ENCODE measurements at regions not wholly inside any gene's neighbourhood (a gene's known extent, or its start where the extent isn't known, plus 50 kb on each side); places are given as distances from the start of the nearest gene placed in this dataset.

- no peak for DNase-seq (ENCODE audit: extremely low read depth, insufficient read length)
- H3K4me3 ChIP-seq (replicated peaks; ENCODE audit: low read depth, low read length) = no peak overlapping the region
Observed at GRCh38 chr5:164600929-164601535, 1095.6 kb downstream of the MAT2B start.

GRCh38 chr5:164608507-164608906 lies 1103.1 kb downstream of the MAT2B start:
- no peaks in the 10 kb centered on the region for H3K27me3 ChIP-seq (replicated peaks; ENCODE audit: control insufficient read depth, insufficient read depth, low read length)
- TF ChIP-seq CTCF (IDR thresholded peaks at IDR 0.05; ENCODE audit: insufficient read depth, low read length, poor library complexity, severe bottlenecking) = no peak
- H3K36me3 ChIP-seq (ENCODE audit: control insufficient read depth, insufficient read depth, low read length) = no peaks in the 10 kb centered on the region
- H3K4me3 ChIP-seq (replicated peaks; ENCODE audit: low read depth, low read length) = no peak overlapping the region
- no peak for DNase-seq (ENCODE audit: extremely low read depth, insufficient read length)

More at GRCh38 chr5:164600929-164601535, 1095.6 kb downstream of the MAT2B start:
- H3K36me3 ChIP-seq (ENCODE audit: control insufficient read depth, insufficient read depth, low read length) = no peaks in the 10 kb centered on the region
- H3K27me3 ChIP-seq (replicated peaks; ENCODE audit: control insufficient read depth, insufficient read depth, low read length) = no peaks in the 10 kb centered on the region
- no peak for TF ChIP-seq CTCF (IDR thresholded peaks at IDR 0.05; ENCODE audit: insufficient read depth, low read length, poor library complexity, severe bottlenecking)

DNA sequence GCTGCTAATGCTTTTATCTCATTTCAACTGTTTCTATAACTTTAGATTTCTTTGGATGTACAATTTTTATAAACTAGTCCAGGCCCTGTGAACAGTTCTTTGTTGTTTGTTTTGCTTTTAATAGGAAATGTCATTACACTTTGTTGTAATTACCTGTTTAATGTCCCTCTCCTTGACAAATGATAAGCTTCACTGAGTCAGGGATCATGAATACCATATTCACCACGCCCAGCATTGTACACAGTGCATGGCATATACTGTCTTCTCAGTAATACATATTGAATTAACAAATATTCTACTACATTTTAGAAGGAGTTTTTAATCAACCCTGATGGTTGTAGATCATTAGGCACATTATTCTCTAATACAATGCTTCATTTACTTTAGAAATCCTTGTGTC lies 1105.0 kb downstream of the MAT2B start:
- no peak overlapping the region for H3K4me3 ChIP-seq (replicated peaks; ENCODE audit: low read depth, low read length)
- no peaks in the 10 kb centered on the region for H3K36me3 ChIP-seq (ENCODE audit: control insufficient read depth, insufficient read depth, low read length)
- no peaks in the 10 kb centered on the region for H3K27me3 ChIP-seq (replicated peaks; ENCODE audit: control insufficient read depth, insufficient read depth, low read length)
- TF ChIP-seq CTCF (IDR thresholded peaks at IDR 0.05; ENCODE audit: insufficient read depth, low read length, poor library complexity, severe bottlenecking) = no peak
- no peak for DNase-seq (ENCODE audit: extremely low read depth, insufficient read length)

- TF ChIP-seq CTCF (IDR thresholded peaks at IDR 0.05; ENCODE audit: insufficient read depth, low read length, poor library complexity, severe bottlenecking) = no peak
- no peak for DNase-seq (ENCODE audit: extremely low read depth, insufficient read length)
- no peak overlapping the region for H3K4me3 ChIP-seq (replicated peaks; ENCODE audit: low read depth, low read length)
- no peaks in the 10 kb centered on the region for H3K27me3 ChIP-seq (replicated peaks; ENCODE audit: control insufficient read depth, insufficient read depth, low read length)
- no peaks in the 10 kb centered on the region for H3K36me3 ChIP-seq (ENCODE audit: control insufficient read depth, insufficient read depth, low read length)
Observed at GRCh38 chr5:164614707-164615106, 1109.3 kb downstream of the MAT2B start.

- Histone ChIP-seq H3K4me3 (replicated peaks; ENCODE audit: low read depth, low read length) (no peak overlapping the region), H3K27me3 (replicated peaks; ENCODE audit: control insufficient read depth, insufficient read depth, low read length) (no peaks in the 10 kb centered on the region), H3K36me3 (ENCODE audit: control insufficient read depth, insufficient read depth, low read length) (no peaks in the 10 kb centered on the region)
- no peak for DNase-seq (ENCODE audit: extremely low read depth, insufficient read length)
- TF ChIP-seq CTCF (IDR thresholded peaks at IDR 0.05; ENCODE audit: insufficient read depth, low read length, poor library complexity, severe bottlenecking) = no peak
Observed at GRCh38 chr5:164617290-164617689, 1111.9 kb downstream of the MAT2B start.

DNA sequence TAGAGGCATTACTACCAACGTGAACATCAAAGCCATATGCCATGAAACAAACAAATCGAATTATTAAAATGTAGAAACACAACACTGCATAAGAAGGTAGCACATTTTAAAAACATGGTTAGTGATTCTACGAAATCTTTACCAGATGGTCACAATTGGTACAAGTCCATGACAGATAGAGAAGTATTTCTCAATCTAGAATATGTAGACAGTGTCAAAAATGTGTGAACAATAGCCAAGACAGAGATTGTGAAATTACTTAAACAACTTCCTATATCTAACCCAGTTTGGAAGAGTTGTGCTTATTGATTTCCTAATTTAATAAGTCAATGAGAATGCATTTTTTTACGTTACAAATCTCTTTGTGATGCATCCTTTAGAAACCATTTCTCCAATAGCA lies 1121.6 kb downstream of the MAT2B start:
- H3K36me3 ChIP-seq (ENCODE audit: control insufficient read depth, insufficient read depth, low read length) = no peaks in the 10 kb centered on the region
- no peak for DNase-seq (ENCODE audit: extremely low read depth, insufficient read length)
- no peak overlapping the region for H3K4me3 ChIP-seq (replicated peaks; ENCODE audit: low read depth, low read length)
- no peak for TF ChIP-seq CTCF (IDR thresholded peaks at IDR 0.05; ENCODE audit: insufficient read depth, low read length, poor library complexity, severe bottlenecking)
- H3K27me3 ChIP-seq (replicated peaks; ENCODE audit: control insufficient read depth, insufficient read depth, low read length) = no peaks in the 10 kb centered on the region
